T-helper 17 cell (primary cell): ENCODE measurements at regions not wholly inside any gene's neighbourhood (a gene's known extent, or its start where the extent isn't known, plus 50 kb on each side); places are given as distances from the start of the nearest gene placed in this dataset.

ENCODE experiments used
- ATAC-seq: fragments of 150-1000 bp; cut with Tn5 transposase; 2 replicates; pipeline ENCODE4 v1.10.0; 2021; ENCODE audit warnings: mild to moderate bottlenecking, moderate library complexity
- DNase-seq, 3 donors: peaks; one replicate each; pipeline versions ENCODE4 v3.0.0 to v3.0.0-alpha.2; 2020 to 2021
- H3K9me3 ChIP-seq: one replicate; pipeline ENCODE4 v1.7.0; 2013; ENCODE audit warnings: low read length, mild to moderate bottlenecking; ENCODE audit not compliant: control insufficient read depth, poor library complexity, severe bottlenecking
- H3K27ac Mint-ChIP-seq: one replicate; pipeline ENCODE4 v1.8.0; 2022; ENCODE audit warnings: mild to moderate bottlenecking, moderate library complexity, mixed read lengths
- H3K27me3 Mint-ChIP-seq: one replicate; pipeline ENCODE4 v1.8.0; 2022; ENCODE audit warnings: mixed read lengths
- H3K36me3 Mint-ChIP-seq: one replicate; pipeline ENCODE4 v1.8.0; 2022; ENCODE audit warnings: low read depth, mixed read lengths
- H3K4me1 Mint-ChIP-seq: one replicate; pipeline ENCODE4 v1.8.0; 2022; ENCODE audit warnings: mild to moderate bottlenecking, mixed read lengths
- H3K4me3 Mint-ChIP-seq: one replicate; pipeline ENCODE4 v1.8.0; 2022; ENCODE audit warnings: mild to moderate bottlenecking, moderate library complexity, mixed read lengths

DNA sequence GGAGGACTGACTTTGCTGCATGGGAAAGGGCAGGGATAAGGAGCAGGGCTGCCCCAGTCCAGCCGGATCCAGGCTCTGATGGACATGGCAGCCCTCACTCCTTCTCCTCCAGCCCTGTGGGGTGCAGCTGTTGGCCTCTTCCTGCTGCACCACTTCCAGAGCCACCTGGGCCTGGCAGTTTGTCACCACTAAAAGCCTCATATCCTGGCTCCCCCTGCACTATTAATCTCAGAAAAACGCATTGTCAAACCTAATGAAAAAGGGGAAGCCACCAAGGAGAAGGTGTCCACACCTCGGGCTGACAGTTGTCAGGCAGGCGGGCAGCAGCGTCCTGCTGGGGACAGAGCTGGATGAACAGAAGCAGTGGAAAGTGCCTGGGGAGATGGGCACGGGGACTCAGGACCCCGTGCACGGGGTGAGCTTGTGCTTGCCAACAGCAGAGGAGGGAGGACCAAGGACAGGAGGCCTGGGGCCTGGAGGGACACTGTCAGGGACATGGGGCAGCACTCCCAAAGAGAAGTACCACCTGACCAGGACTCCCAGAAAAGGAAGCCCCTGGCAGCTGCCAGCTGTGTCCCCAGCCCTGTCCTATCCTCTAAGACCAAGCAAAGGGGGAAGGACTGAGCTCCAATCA lies 151.1 kb upstream of the TSHZ3 start:
- no peak for ATAC-seq
- Mint-ChIP-seq H3K36me3 (no peaks in the 10 kb centered on the region), H3K4me1 (peaks cover 2% of the 10 kb centered on the region), H3K4me3 (no peak overlapping the region), H3K27me3 (peaks cover 27% of the 10 kb centered on the region), H3K27ac (no peak overlapping the region)
- DNase-seq, result no peak
- H3K9me3 ChIP-seq, result no peaks in the 10 kb centered on the region

DNA sequence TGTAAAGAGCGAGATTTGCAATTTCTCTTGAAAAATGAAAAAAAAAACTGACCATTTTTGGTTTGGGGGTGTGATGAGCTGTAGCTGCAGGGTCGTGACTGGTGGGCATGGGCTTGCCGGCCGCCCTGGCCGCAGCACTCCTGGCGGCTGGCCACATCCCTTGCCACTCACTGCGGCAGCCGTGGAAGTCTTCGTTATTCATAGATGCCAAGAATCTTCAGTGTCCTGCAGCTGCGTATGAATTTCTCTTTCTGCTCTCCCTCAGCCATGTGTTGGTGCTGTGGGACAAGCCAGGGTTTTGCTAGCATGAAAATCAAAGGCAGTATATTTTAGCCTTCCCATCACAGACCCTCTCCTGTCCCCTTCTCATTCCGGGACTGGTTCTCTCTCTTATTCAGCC lies 151.7 kb upstream of the TSHZ3 start:
- ATAC-seq, result no peak
- H3K27ac Mint-ChIP-seq, result no peak overlapping the region
- DNase-seq, result no peak
- peaks cover 2% of the 10 kb centered on the region for H3K4me1 Mint-ChIP-seq
- no peak overlapping the region for H3K4me3 Mint-ChIP-seq
- no peaks in the 10 kb centered on the region for H3K36me3 Mint-ChIP-seq
- no peaks in the 10 kb centered on the region for H3K9me3 ChIP-seq
- peaks cover 31% of the 10 kb centered on the region for H3K27me3 Mint-ChIP-seq

DNA sequence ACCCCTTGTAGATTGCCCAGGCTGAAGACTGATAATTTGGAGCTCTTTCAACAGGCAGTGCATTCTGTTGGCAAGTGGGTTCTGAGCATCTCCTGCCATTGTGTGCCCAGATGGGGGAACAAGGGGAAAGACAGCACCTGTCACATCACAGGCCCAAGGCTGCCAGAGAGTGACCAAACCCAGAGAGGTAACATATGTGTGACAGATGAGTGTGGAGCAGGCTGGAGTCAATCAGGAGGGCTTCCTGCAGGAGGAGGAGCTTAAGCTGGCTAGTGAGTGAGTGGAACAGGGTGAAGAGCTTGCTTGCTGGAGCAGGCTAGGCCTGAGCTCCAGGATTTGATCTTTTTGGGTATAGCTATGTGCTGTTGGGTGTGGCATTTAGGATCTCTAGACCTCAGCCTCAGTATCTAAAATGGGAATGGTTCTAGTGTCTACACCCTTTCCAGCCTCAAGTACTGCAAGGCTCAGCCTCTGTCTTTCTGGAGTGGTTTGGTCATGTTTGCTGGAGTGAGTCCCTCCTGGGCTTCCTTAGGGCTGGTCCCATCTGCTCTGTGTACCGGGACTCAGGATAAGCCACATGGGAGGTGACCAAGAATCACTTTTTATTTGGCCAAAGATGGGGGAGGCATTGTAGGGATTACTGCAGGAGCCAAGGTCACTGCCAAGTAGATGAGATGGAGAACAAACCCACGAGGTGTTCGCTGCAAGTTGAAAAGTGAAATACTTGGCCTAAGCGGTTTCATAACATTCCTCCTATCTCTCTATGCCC lies 152.4 kb upstream of the TSHZ3 start:
- no peak for ATAC-seq

DNA sequence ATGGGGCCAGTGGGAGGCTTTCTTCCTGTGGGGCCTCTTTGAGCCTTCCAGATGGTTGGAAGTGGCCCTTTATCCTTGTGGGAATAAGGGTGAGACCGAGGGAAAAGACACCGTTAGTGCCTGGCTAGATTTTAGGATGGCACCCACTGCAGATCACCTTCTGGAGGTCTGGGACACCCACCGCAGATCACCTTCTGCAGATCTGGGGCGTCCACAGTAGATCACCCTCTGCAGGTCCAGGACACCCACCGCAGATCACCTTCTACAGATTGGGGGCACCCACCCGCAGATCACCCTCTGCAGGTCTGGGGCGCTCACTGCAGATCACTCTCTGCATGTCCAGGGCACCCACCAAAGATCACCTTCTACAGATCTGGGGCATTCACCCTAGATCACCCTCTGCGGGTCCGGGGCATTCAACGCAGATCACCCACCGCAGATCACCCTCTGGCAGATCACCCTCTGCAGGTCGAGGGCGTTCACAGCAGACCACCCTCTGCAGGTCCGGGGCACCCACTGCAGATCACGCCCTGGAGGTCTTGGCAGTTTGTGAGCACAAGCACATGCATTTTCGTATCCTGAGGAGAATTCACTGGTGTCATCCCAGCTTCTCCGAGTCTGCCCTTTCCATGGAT lies 153.4 kb upstream of the TSHZ3 start:
- Mint-ChIP-seq H3K4me1 (peaks cover 2% of the 10 kb centered on the region), H3K36me3 (no peaks in the 10 kb centered on the region), H3K27ac (no peak overlapping the region), H3K27me3 (peaks cover 43% of the 10 kb centered on the region), H3K4me3 (no peak overlapping the region)
- ATAC-seq (no peak), DNase-seq (no peak)
- H3K9me3 ChIP-seq, result no peaks in the 10 kb centered on the region

More for the DNA sequence above, 152.4 kb upstream of the TSHZ3 start:
- H3K9me3 ChIP-seq, result no peaks in the 10 kb centered on the region
- Mint-ChIP-seq H3K36me3 (no peaks in the 10 kb centered on the region), H3K27me3 (peaks cover 37% of the 10 kb centered on the region), H3K4me1 (peaks cover 2% of the 10 kb centered on the region), H3K4me3 (no peak overlapping the region), H3K27ac (no peak overlapping the region)
- DNase-seq, result no peak

DNA sequence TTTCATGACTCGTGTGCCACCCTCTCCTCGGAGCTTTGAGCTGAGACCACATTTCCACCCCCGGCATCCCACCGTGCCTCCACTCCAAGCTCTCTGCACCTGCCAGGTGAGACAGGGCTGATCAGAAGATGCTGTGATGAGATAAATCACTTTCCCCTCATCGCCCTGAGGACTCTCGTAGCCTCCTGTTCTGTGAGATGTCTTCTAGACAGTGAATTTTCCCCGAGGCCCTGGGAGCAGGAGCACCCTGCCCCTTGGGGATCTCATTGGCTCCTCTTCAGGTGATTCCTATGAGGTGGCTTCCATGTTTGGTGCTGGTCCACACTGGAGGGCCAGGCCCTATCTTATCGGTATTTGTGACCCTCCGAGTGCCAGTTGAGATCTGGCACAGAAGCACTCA lies 154.0 kb upstream of the TSHZ3 start:
- Mint-ChIP-seq H3K4me3 (no peak overlapping the region), H3K36me3 (no peaks in the 10 kb centered on the region), H3K4me1 (peaks cover 2% of the 10 kb centered on the region), H3K27ac (no peak overlapping the region), H3K27me3 (peaks cover 44% of the 10 kb centered on the region)
- ATAC-seq, result no peak
- DNase-seq, result no peak
- no peaks in the 10 kb centered on the region for H3K9me3 ChIP-seq

DNA sequence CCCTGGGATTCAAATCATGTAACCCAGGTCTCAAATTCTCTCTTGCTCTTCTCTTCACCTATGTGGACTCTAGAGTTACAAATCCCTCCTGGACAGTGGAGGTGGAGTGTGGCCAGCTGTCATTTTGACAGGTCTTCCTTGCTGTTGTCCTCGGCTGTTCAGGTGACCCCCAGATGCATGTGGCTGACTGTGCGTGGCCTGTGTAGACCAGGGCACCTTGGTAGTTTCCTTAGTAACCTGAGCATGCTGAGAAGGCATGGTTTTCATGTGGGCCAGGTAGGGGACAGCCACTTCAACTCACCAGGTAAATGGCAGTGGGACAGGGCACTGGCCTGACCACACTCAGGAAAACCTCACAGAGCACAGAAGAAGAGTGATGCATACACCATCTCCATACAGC lies 155.0 kb upstream of the TSHZ3 start:
- peaks cover 2% of the 10 kb centered on the region for H3K4me1 Mint-ChIP-seq

DNA sequence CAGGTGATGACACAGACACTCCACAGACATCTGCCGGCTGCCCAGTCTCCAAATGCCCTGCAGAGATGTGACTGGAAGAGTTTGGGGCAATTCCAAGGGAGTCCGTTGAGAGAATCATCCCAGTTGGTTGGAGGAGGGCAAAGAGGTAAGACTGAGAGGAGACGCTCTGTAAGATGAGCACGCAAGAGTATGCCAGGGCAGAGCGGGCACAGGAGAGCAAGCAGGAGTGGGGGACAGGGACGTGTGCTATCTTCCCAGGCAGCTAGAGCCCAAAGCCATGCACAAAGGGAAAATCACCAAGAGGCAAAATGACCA lies 156.3 kb upstream of the TSHZ3 start:
- H3K36me3 Mint-ChIP-seq, result no peaks in the 10 kb centered on the region
- H3K4me1 Mint-ChIP-seq, result no peaks in the 10 kb centered on the region
- no peak for DNase-seq
- ATAC-seq, result no peak
- H3K27me3 Mint-ChIP-seq, result peaks cover 38% of the 10 kb centered on the region
- no peaks in the 10 kb centered on the region for H3K9me3 ChIP-seq
- H3K4me3 Mint-ChIP-seq, result no peak overlapping the region
- H3K27ac Mint-ChIP-seq, result no peak overlapping the region

More for the DNA sequence above, 155.0 kb upstream of the TSHZ3 start:
- Mint-ChIP-seq H3K27ac (no peak overlapping the region), H3K27me3 (peaks cover 44% of the 10 kb centered on the region), H3K36me3 (no peaks in the 10 kb centered on the region), H3K4me3 (no peak overlapping the region)
- ATAC-seq (no peak), DNase-seq (no peak)
- H3K9me3 ChIP-seq, result no peaks in the 10 kb centered on the region

DNA sequence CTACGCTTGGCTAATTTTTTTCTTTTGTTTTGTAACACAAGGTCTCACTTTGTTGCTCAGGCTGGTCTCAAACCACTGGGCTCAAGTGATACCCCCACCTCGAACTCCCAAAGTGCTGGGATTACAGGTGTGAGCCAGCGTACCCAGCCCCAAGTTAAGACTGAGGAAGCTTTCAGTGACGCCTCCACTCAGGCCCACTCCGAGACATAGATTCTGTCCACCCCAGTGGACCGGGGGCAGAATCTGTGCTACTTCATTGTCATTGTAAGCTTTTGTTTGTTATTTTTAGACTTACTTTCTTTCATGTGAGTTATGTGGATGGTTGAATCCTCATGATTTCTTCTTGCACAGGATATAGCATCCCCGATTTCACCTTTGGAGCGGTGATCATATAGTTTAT lies 156.9 kb upstream of the TSHZ3 start:
- Mint-ChIP-seq H3K36me3 (no peaks in the 10 kb centered on the region), H3K4me3 (no peak overlapping the region), H3K27me3 (peaks cover 33% of the 10 kb centered on the region), H3K27ac (no peak overlapping the region), H3K4me1 (no peaks in the 10 kb centered on the region)
- ATAC-seq (no peak), DNase-seq (no peak)
- H3K9me3 ChIP-seq, result no peaks in the 10 kb centered on the region

DNA sequence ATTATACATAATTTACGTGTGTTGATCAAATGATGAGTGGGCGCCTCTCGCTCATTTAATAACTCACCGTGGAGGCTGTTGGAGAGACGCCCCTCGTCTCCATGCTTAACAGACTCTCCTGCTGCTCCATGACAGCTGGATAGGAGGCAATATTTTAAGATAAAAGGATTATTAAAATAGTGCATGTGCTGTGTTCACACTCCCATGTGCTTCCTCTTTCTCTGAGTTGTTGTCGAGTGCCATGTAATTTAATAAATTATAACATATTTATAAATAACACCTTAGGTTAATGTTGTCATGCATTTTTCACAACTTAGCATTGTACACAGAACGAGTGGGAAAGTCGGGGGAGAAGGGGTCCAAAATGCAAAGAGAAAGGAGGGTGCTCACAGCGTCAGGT lies 161.4 kb upstream of the TSHZ3 start:
- peaks cover 32% of the 10 kb centered on the region for H3K27me3 Mint-ChIP-seq
- DNase-seq, result no peak
- no peaks in the 10 kb centered on the region for H3K9me3 ChIP-seq
- no peaks in the 10 kb centered on the region for H3K36me3 Mint-ChIP-seq
- no peaks in the 10 kb centered on the region for H3K4me1 Mint-ChIP-seq
- no peak overlapping the region for H3K4me3 Mint-ChIP-seq
- H3K27ac Mint-ChIP-seq, result no peak overlapping the region
- no peak for ATAC-seq

DNA sequence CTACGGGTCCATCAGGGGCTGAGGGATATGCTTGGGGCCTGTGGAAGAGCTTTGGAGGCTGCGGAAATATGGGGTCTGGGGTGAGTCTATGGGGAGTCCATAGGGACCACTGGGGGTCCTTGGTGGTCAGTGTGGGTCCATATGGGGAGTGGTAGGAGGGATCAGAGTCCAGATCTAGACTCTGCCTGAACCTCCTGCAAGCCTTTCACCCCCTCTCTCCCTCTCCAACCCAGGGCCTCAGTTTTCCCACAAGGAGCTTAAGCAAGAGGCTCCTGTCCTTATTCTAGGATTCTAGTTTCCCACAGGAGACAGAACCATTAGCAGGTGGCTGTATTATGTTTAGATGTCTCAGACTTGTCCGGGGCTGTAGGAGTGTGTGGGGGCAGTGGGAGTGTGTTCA lies 161.9 kb upstream of the TSHZ3 start:
- H3K4me3 Mint-ChIP-seq, result no peak overlapping the region
- H3K27me3 Mint-ChIP-seq, result peaks cover 30% of the 10 kb centered on the region

DNA sequence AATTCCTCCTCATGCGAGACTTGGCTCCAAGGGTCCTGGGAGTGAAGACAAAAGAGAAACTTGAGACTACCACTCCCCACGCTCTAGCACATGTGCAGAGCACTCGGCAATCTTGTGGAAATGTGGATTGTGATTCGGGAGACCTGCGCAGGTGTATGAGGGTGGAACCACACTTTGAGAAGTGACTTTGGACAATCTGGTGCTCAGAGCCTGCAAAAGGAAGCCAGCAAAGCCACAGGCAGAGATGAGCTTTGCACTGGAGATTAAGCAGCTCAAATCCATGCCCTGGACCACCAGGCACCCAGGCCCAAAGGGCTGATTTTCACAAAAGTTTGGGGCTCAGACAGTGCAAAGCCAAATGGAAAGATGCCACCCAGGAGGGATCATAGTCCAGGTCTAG lies 162.5 kb upstream of the TSHZ3 start:
- Mint-ChIP-seq H3K4me1 (no peaks in the 10 kb centered on the region), H3K27me3 (peaks cover 24% of the 10 kb centered on the region), H3K27ac (no peak overlapping the region), H3K36me3 (no peaks in the 10 kb centered on the region), H3K4me3 (no peak overlapping the region)
- no peaks in the 10 kb centered on the region for H3K9me3 ChIP-seq
- ATAC-seq (no peak), DNase-seq (no peak)

More for the DNA sequence above, 161.9 kb upstream of the TSHZ3 start:
- DNase-seq (no peak), ATAC-seq (no peak)
- H3K9me3 ChIP-seq, result no peaks in the 10 kb centered on the region
- Mint-ChIP-seq H3K27ac (no peak overlapping the region), H3K36me3 (no peaks in the 10 kb centered on the region), H3K4me1 (no peaks in the 10 kb centered on the region)

DNA sequence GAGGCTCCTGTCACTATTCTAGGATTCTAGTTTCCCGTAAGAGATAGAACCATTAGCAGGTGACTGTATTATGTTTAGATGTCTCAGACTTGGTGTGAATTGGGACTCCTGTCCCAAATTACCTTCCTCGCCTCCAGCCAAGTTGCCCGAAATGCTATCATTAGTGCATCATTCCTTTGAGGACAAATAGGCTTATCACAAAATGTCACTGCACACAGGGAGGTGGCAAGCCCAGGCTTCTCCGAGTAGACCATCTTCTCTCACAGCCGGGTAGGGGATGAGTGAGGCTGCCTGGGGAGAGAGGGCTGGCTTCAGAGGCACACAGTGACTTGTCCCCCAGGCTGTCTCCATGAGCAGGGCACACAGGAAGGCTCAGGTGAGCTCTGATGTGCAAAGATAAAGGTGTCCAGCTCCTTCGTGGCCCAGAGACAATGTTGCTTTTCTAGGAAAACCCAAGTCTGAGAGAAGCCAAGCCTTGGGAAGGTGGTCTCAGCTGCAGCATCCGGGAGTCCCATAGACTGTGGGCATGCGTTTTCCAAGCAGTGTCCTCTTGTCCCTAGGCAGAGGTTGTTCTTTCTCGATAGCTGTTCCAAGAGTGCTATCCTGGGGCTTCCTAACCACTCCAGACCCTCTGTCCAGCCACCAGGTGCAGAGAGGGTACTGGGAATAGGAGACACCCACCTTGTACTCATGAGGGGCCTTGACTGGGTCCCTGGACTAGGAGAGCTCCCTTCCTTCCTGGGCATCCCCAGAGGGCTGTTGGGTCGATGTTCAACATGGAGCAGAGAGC lies 163.1 kb upstream of the TSHZ3 start:
- ATAC-seq (no peak), DNase-seq (no peak)
- H3K9me3 ChIP-seq, result no peaks in the 10 kb centered on the region
- H3K4me1 Mint-ChIP-seq, result no peaks in the 10 kb centered on the region
- peaks cover 22% of the 10 kb centered on the region for H3K27me3 Mint-ChIP-seq
- H3K27ac Mint-ChIP-seq, result no peak overlapping the region
- H3K36me3 Mint-ChIP-seq, result no peaks in the 10 kb centered on the region
- H3K4me3 Mint-ChIP-seq, result no peak overlapping the region

DNA sequence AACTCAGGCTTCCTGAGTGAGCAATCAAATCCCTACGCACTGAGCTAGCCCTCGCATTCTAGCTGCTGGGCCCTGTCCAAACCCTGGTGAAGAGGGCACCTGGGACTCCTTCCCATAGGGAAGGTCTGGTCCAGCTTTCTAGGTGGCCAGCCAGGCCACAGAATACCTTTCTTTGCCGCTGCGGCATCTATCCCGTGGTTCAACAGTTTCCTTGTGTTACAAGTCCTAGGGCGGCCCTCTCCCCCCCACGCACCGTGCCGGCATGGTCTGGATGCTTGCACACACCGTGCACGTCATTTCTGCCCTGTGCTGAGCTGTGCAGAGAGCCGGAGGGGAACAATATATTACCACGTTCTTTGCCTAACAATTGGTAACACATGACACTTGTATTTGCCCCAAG lies 164.6 kb upstream of the TSHZ3 start:
- ATAC-seq, result no peak
- H3K36me3 Mint-ChIP-seq, result no peaks in the 10 kb centered on the region
- no peak overlapping the region for H3K27ac Mint-ChIP-seq
- no peaks in the 10 kb centered on the region for H3K4me1 Mint-ChIP-seq
- DNase-seq, result no peak
- H3K27me3 Mint-ChIP-seq, result peaks cover 19% of the 10 kb centered on the region
- H3K4me3 Mint-ChIP-seq, result no peak overlapping the region
- no peaks in the 10 kb centered on the region for H3K9me3 ChIP-seq
